LoVo (cell line): ENCODE measurements at regions not wholly inside any gene's neighbourhood (a gene's known extent, or its start where the extent isn't known, plus 50 kb on each side); places are given as distances from the start of the nearest gene placed in this dataset.

Experiments
- DNase-seq: peaks from one replicate; pipeline ENCODE4 v3.0.0-alpha.2; 2016; ENCODE audit warnings: low spot score

GRCh38 chr1:221069986-221070385 is 190.7 kb downstream of the HLX start:
- DNase-seq, result no peak

- DNase-seq, result no peak
These were observed 192.5 kb downstream of the HLX start for GRCh38 chr1:221071777-221072176.

- no peak for DNase-seq
These were observed 193.0 kb downstream of the HLX start for GRCh38 chr1:221072214-221072613.

- DNase-seq, result no peak
These were observed 195.1 kb downstream of the HLX start for GRCh38 chr1:221074332-221074731.

GRCh38 chr1:221075911-221076310 is 196.7 kb downstream of the HLX start:
- DNase-seq, result no peak

- no peak for DNase-seq
These were observed 197.2 kb downstream of the HLX start for GRCh38 chr1:221076391-221076811.

GRCh38 chr1:221078260-221078965 is 199.2 kb downstream of the HLX start:
- no peak for DNase-seq

- DNase-seq, result no peak
These were observed 204.7 kb downstream of the HLX start for GRCh38 chr1:221083902-221084301.

- DNase-seq, result no peak
These were observed 205.4 kb downstream of the HLX start for GRCh38 chr1:221084681-221085080.

- DNase-seq, result no peak
These were observed 206.6 kb downstream of the HLX start for GRCh38 chr1:221085701-221086375.

GRCh38 chr1:221087919-221088318 is 208.7 kb downstream of the HLX start:
- DNase-seq, result no peak

GRCh38 chr1:221089273-221089672 is 210.0 kb downstream of the HLX start:
- DNase-seq, result no peak

- DNase-seq, result no peak
These were observed 210.6 kb downstream of the HLX start for GRCh38 chr1:221089803-221090202.

- no peak for DNase-seq
These were observed 214.9 kb downstream of the HLX start for GRCh38 chr1:221093903-221094791.

- no peak for DNase-seq
These were observed 218.4 kb downstream of the HLX start for GRCh38 chr1:221097479-221098281.

GRCh38 chr1:221098471-221099405 is 219.5 kb downstream of the HLX start:
- no peak for DNase-seq

- no peak for DNase-seq
These were observed 220.7 kb downstream of the HLX start for GRCh38 chr1:221099747-221100595.

- no peak for DNase-seq
These were observed 221.4 kb downstream of the HLX start for GRCh38 chr1:221100611-221101010.

- DNase-seq, result no peak
These were observed 222.8 kb downstream of the HLX start for GRCh38 chr1:221101807-221102605.
